NCI-H69 (cell line): ENCODE measurements at regions not wholly inside any gene's neighbourhood (a gene's known extent, or its start where the extent isn't known, plus 50 kb on each side); places are given as distances from the start of the nearest gene placed in this dataset.
A peak's percentile ranks its signal among the peaks of the same experiment; 100 is the strongest.
"Not testable (repeated sequence)": the region's sequence is repeated elsewhere in the genome, so short reads cannot be mapped to it uniquely, and the experiment has no call there.

ENCODE experiments used
- DNase-seq: peaks from one replicate; lab custom pipeline; 2025; lab: John Stamatoyannopoulos, UW

DNA sequence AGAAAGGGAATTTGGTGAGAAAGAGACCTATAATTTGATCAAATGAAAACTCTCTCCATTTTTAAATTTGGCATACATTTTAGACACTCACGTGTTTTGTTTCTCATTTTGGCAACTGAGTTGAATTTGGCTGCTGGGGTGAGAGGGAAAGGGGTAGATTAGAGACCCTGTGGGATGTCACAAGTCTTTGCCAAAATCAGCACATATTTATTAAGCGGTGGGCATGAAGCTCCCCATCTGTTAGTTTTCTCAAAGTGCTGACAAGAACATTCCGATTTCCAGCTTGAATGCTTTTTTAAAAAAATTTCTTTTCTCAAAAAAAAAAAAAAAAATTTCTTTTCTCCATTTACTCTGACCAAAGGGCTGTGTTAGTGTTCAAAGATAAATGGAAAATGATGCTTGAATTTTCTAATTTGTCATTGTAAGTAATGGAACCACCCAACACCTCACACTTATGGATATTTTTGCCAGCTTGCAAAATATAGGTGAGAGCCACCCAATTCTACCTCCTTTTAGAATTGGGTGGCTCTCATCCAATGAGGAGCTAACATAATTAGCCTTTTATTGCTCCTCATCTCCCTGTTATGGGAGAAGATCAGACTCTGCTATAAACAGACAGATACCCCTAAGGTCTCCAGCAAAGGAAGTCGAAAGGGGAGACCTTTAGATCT is 222.9 kb upstream of the FN1 start:
- DNase-seq: no peak

DNA sequence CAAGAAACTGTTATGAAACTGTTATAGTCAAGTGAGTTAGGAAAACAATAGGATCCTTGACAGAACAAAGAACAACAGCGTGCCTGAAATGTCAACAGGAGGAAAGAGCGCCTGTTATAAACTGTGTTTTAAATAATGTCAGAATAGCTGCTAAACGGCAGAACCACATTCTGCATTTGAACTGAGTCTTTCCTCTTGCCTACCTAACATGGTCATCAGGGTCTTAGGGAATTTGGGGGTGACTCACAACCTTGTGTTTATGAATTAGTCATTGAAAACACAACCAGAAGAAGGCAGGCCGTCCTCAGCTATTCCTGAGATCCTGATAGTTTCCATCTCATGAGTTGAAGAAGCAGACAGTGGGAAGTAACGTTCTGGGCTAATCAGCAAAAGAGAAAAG is 222.0 kb upstream of the FN1 start:
- no peak for DNase-seq

DNA sequence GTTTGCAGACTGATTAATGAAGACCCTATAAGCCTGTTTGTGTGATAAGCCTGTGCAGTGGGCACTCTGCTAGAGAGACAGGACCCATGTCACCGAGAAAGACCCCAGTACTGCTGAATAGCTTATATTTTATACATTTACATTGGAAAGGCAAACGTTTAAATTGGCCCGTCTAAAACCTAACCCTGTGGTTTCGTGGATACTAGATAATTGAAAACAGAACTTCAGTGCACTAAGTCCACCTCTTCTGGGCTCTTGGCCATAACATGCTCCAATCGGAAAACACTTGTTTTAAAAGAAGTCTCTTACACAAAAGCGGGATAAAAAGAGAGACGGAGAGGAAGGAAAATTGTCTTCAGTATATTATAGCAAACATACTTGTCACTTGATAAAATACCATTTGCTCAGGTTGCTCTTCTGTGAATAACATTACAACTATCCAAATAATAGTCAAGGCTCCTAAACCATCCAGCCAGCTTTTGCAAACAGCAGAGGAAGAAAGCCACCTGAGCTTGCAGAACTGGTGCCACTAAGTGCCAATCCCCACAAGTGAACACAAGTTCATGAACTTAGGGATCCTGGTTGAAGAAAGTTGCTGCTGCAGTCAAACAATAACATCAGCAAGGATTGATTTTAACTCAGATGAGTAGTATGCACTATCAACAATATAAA is 218.4 kb upstream of the FN1 start:
- no peak for DNase-seq

DNA sequence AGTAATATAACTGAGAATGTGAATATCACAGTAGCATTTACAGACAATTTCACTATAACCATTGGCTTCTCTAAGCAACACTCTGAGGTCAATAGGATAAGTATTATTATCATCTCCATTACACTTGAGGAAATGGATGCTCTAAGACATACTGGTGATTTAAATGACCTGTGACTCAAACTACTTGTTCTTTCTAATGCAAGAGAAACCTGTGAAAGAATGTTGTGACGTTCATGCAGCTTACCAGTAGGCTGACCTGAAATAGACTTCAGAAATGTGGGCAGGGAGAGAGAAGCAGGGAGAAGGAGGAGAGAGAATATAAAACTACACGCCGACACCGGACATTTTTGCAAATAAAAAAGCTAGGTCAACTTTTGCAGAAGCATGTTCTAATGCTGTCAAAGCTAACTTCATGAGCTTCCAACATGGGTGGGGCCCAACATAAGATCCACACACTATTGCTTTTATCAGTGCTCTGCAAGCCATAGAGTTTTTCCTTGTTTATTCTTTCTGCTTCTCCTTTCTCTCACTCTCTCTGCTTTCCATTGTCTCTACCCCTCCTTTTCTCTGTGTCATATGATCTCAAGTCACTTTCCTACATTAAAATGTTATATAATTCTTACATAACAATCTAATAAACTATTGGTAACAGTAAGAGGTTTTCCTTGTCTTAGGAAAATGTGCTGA is 217.6 kb upstream of the FN1 start:
- DNase-seq: no peak

DNA sequence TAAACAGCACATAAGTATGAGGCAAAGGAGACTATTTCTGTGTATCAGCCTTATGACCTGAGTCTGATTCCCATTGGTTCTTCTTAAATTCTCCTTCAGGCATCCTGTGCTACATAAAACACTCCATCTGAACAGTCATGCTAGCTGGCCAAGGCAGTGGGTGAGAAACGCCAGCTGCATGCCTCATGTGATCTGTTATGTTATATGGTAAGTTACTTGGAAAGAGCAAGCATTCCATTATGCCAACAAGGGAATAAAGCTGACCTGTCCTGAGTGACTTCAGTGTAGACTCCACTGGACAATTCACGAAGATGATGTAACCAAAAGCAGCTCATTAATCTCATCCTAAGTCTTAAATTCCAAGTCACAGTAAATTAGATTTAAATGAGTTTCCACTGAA is 216.5 kb upstream of the FN1 start:
- no peak for DNase-seq

DNA sequence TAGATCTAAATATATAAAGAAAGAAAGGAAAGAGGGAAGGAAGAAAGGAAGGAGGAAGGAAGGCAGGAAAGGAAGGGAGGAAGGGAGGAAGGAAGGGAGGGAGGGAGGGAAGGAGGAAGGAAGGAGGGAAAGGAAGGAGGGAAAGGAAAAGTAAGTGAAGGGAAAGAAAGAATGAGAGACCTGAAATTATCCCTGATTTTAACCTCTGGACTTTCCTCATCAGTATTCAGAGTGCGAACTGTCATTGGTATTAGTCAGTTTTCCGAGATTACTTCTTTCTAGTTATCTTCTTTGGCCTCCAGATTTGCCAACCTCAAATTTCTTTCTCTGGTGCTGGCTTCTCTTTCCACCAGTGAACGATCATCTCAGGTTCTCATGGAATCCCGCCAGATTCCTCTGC is 215.5 kb upstream of the FN1 start:
- DNase-seq: no peak

DNA sequence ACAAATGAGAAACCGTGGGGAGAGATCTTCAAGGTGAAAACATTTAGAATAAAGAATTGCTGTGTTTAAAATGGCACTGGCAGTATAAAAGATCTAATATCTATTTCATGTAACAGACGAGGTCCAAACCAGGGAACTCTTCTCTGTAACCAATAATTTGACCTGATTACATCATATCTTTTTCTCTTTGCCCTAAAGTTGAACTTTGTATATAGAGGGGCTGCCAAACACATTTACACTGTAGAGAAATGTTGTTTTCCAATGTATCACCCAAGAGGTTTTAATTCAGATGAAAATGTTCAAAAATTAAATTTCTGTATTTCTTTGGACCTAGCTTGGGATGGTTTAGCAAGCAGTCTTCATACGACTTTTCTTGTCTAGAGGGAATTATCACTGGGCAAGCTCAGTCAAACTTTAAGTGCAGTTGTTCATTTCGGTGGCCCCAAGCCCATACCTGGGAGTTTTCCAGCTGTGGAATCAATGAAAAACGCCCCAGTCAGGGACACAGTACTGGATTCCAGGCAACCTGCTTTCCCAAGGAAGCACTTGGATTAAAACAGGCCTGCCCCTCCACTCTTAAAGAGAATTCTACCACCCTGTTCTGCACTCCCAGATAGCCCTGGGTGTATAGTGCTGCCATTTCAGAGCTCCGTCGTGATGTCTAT is 208.5 kb upstream of the FN1 start:
- DNase-seq: no peak

DNA sequence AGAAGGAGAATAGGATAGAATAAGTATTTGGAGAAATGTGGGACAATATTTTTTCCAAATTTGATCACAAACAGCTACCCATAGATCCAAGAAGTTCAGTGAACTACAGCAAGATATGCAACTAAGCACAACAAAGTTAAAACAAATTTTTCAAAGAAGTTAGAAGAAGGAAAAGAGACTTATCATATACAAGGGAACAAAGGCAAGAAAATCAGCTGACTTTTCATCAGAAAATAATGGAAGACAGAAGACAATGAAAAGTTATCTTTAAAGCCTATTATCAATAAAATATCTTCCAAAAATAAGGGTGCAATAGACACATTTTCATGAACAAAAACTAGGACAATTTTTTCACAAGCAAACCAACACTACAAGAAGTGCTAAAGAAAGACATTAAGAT is 202.8 kb upstream of the FN1 start:
- no peak for DNase-seq

DNA sequence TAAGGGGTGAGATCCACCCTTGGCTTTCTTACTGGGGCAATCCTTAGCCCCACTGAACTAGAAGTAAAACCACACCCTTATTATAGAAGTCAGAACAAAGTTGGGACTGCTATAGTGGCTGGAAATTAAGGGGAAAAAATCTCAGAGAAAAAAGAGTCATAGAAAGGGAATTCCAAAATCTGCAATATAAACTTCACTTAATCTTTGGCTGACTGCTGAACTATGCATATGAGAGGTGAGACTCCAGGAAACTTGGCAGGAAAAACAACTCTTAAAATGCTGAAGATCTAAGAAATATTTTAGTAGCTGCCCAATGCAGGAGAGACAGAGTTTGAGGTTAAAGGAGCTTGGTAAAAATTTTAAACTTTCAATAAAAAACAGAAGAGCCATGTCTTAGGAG is 201.8 kb upstream of the FN1 start:
- DNase-seq: no peak

DNA sequence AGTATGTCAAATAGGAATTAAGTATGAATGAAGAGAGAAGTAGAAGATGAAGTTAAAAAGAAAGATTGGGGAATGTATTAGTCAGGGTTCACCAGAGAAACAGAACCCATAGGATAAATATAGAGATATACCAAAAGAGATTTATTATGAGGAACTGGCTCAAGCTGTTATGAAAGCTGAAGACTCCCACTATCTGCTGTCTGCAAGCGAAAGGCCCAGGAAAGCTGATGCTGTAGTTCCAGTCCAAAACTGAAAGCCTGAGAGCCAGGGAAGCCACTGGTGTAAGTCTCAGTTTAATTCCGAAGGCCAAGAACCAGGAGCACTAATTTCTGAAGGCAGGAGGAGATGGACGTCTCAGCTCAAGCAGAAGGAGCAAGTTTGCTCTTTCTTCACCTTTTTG is 200.9 kb upstream of the FN1 start:
- no peak for DNase-seq

DNA sequence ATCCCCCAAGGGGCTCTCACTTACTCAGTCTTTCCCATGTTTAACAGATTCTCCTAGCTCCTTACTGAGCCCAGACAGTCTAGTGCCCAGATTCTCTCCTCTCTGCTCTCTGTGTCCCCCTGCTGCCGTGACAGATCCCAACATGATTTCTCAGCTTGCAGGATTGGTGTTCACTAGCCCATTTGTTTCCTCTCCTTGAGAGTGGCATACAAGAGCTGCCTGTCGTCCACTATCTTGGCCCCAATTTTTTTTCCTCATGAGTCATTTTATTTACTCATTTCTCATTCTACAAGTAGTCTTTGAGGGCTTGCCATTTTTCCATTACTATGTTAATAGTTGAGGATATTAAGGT is 199.9 kb upstream of the FN1 start:
- peak; percentile 5 for DNase-seq

DNA sequence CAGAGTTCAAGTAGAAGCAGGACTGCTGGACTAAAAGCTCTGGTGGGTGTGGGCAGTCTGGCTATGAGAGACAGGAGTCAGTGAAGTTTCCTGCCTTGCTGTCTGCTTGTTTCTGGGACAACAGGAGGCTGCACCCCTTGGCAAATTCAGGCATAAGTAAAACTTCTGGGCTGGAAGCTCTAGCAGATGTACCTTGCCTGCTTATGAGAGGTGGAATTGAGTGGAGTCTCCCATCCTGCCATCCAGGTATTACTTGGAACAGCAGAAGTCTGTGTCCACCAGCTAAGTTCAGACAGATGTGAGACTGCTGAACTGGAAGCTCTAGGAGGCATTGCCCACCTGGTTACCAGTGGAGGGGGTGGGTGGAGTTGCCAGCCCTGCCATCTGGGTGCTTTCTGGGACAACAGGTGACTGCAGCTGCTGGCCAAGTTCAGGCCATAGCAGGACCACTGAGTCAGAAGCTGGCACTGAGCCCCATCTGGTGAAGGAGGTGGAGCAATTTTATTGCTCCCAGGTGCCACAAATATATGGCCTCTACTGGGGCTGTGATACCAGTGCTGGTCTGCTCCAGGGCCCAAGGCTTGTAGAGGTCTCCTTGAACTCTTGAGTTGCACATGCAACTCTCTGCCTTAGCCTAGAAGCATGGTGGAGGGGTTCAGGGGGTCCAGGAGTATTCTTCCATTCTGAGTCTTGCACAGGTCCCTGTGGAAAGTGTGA is 199.4 kb upstream of the FN1 start:
- no peak for DNase-seq

DNA sequence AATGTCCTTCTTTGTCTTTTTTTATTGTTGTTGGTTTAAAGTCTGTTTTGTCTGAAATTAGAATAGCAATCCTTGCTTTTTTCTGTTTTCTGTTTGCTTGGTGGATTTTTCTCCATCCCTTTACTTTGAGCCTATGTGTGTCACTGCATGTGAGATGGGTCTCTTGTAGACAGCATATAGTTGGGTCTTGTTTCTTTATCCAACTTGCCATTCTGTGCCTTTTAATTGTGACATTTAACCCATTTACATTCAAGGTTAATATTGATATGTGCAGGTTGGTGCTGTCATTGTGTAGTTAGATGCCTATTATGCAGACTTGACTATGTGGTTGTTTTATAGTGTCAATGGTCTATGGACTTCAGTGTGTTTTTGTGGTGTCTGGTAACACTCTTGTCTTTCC is 197.5 kb upstream of the FN1 start:
- no peak for DNase-seq

DNA sequence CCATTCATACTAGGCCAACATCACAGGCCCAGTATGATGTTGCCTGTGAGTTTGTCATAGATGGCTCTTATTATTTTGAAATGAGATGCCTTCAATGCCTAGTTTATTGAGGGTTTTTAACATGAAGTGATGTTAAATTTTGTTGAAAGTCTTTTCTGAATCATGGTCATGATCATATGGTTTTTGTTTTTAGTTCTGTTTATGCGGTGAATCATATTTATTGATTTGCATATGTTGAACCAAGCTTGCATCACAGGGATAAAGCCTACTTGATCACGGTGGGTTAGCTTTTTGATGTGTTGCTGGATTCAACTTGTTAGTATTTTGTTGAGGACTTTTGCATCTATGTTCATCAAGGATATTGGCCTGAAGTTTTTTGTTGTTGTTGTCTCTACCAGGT is 195.8 kb upstream of the FN1 start:
- no peak for DNase-seq

DNA sequence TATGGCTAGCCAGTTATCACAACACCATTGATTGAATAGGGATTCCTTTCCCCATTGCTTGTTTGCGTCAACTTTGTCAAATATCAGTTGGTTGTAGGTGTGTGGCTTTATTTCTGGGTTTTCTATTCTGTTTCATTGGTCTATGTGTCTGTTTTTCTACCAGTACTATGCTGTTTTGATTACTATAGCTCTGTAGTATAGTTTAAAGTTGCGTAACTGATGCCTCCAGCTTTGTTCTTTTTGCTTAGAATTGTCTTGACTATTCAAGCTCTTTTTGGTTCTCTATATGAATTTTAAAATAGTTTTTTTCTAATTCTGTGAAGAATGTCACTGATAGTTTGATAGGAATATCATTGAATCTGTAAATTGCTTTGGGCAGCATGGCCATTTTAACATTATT is 194.9 kb upstream of the FN1 start:
- DNase-seq: not testable (repeated sequence)

DNA sequence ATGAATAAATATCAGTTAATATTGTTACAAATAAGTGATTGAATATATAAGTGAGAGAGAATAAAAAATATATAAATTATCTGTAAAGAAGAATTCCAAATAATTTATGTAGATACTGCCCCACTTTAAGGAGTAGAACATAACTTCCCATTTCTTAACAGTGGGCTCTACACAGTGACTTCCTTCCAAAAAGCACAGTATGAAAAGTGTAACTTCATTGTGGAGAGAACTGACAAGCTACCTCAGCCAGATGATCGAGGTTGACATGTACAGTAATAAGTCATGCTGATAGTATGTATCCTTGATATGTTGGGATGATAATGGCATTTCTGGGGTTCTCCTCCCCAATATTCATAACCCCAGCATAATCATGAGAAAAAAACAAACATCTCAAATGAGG is 191.9 kb upstream of the FN1 start:
- no peak for DNase-seq

DNA sequence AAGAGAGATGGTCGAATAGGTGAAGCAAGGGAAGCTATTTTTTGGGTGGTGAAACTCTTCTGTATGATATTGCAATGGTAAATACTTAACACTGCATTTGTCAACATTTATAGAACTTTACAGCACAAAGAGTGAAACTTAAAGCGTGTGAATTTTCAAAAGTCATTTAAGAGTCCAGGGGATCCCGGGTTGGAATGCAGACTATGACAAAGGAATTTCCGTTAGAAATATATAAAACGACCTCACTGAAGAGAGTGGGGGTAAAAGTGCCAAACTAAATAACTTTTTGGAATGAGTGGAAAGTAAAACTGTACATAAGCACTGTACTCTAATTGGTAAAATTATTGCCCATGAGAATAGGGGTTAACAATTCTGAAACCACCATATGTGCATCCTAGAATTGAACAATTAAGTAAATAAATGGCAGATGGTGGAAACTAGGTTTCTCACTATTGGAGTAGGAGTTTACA is 191.0 kb upstream of the FN1 start:
- DNase-seq: peak; percentile 65

DNA sequence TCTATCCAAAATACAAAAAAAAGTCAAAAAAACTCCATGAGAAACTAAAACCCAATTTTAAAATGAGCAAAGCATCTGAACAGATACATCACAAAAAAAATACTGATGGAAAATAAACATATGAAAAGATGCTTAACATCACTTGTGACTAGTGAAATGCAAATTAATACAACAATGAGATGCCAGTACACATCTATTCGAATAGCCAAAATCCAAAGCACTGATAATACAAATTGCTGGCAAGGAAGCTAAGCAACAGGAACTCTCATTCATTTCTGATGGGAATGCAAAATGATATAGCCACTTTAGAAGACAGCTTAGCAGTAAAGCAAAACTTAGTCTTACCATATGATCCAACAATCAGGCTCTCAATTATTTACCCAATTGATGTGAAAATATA is 190.2 kb upstream of the FN1 start:
- no peak for DNase-seq

DNA sequence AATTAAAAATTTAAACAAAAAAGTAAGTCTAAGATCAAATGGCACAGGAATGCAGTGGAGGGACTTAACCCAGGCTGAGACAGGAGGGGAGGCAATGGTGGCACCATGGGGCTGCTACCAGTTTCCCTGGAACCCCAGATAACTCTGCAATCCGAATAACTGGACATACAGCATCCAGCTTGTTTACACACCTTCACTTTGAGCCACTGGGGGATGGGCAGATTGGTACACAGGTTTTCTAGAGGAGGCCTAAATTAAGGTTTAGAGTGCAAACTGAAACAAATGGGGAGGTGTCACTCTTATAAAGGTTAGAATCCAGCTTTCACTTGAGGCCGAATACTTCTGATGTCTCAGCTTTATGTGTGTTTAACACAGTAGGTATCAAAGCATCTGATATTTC is 189.3 kb upstream of the FN1 start:
- no peak for DNase-seq

DNA sequence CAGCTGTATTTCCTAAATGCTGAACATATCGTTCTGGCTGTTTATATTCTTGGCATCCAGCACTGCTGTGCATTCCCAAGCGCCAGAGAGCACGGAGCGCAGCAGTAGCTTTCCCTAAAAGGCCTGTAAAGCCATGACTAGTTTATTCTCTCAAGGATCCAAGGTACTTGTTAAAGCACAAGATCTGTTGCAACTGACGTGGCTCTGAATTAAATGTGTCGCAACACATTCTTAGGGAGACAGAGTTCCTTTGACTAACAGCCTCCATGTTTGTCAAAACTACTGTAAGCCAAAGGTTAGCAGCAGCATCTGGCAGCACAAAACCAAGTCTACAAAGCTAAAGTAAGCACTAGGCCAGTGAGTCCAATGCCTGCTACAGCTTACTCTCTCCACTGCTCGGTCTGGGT is 188.6 kb upstream of the FN1 start:
- DNase-seq: peak; percentile 36

DNA sequence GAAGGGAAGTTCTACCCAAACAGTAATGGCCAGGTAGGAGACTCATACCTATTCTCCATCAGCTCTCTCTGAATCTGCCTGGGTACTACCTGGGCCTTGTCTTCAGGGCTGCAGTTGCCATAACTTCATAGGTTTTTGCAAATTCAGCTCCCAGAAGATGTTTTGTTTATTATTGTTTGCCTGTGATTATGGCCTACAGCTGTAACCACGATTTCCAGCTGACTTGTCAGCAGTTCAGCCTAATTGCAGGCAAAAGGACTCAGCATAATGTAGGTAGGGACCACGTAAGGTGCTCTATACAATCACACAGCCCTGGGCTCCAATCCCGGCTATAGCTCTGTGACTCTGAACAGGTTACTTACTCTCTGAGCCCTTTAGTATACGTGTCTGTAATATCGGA is 187.0 kb upstream of the FN1 start:
- DNase-seq: peak; percentile 3

DNA sequence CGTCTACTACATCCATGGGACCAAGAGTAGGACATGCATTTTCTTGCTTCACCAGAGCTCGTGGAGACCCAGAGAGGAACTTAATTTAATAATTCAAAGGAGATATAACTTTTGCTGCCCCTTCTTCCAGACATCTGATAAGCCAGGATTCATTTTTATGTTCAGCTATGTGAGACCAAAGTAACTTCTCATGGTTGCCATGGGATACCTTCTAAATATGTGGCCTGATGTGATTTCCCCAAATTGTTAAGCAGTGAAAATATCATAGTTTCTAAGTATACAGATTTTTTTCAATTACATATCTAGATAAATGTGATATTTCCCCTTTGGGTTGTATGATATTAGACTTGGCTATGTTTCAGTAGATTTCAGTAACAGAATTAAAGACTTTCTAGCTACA is 185.5 kb upstream of the FN1 start:
- no peak for DNase-seq
